Colonic mucosa (tissue), 4 donors: ENCODE measurements at regions not wholly inside any gene's neighbourhood (a gene's known extent, or its start where the extent isn't known, plus 50 kb on each side); places are given as distances from the start of the nearest gene placed in this dataset.

Source experiments
- DNase-seq: peaks from one replicate; pipeline ENCODE4 v3.0.0-alpha.2; 2020
- H3K27ac ChIP-seq: fragments of 200-600 bp; one replicate; pipeline ENCODE4 v1.8.0; 2021
- H3K27me3 ChIP-seq: fragments of 200-600 bp; one replicate; pipeline ENCODE4 v1.8.0; 2021
- H3K36me3 ChIP-seq: fragments of 200-600 bp; one replicate; pipeline ENCODE4 v1.8.0; 2021
- H3K4me1 ChIP-seq: fragments of 200-600 bp; one replicate; pipeline ENCODE4 v1.8.0; 2021; ENCODE audit warnings: mild to moderate bottlenecking
- H3K4me3 ChIP-seq: fragments of 200-600 bp; one replicate; pipeline ENCODE4 v1.8.0; 2021
- H3K9ac ChIP-seq, 2 donors: one replicate each; pipeline ENCODE4 v1.7.0; 2013; ENCODE audit warnings: control low read depth in 2 of 2, low read depth in 2 of 2, low read length in 2 of 2
- H3K9me3 ChIP-seq: fragments of 200-600 bp; one replicate; pipeline ENCODE4 v1.8.0; 2021
- CTCF ChIP-seq: fragments of 200-600 bp; IDR thresholded peaks from one replicate; pipeline ENCODE4 v1.8.0; 2022; ENCODE audit warnings: antibody characterized with exemption, mild to moderate bottlenecking
- intact Hi-C: fragments of 100-400 bp; cut with DNase I; formaldehyde crosslinking; loops from one replicate; pipeline ENCODE4 v1.14.1; 2022
- donor health status: healthy.
- donor health status: DM: no; HTN: no; CAD: no.
- donor health status: DM: no; HTN: no; CAD: no.

GRCh38 chr3:178274711-178275110 is 261.5 kb upstream of the KCNMB2 start:
- no peak for TF ChIP-seq CTCF

GRCh38 chr3:178275311-178275710 is 260.9 kb upstream of the KCNMB2 start:
- no peaks in the 10 kb centered on the region for H3K9me3 ChIP-seq
- no peak overlapping the region for H3K9ac ChIP-seq
- H3K4me1 ChIP-seq: no peaks in the 10 kb centered on the region
- DNase-seq: no peak
- no peak for TF ChIP-seq CTCF
- no peaks in the 10 kb centered on the region for H3K27me3 ChIP-seq
- intact Hi-C loops: no loop called here
- no peak overlapping the region for H3K4me3 ChIP-seq
- H3K27ac ChIP-seq: no peak overlapping the region
- no peaks in the 10 kb centered on the region for H3K36me3 ChIP-seq

More at GRCh38 chr3:178274711-178275110, 261.5 kb upstream of the KCNMB2 start:
- no peaks in the 10 kb centered on the region for H3K36me3 ChIP-seq
- no peak overlapping the region for H3K27ac ChIP-seq
- no peaks in the 10 kb centered on the region for H3K27me3 ChIP-seq
- no peaks in the 10 kb centered on the region for H3K9me3 ChIP-seq
- H3K4me3 ChIP-seq: no peak overlapping the region
- DNase-seq: no peak
- H3K4me1 ChIP-seq: no peaks in the 10 kb centered on the region
- intact Hi-C loops: no loop called here
- no peak overlapping the region for H3K9ac ChIP-seq

- Histone ChIP-seq H3K27ac (no peak overlapping the region), H3K27me3 (no peaks in the 10 kb centered on the region), H3K36me3 (no peaks in the 10 kb centered on the region), H3K4me1 (no peaks in the 10 kb centered on the region), H3K4me3 (no peak overlapping the region), H3K9ac (no peak overlapping the region), H3K9me3 (no peaks in the 10 kb centered on the region)
- intact Hi-C loops: no loop called here
- DNase-seq: no peak
- TF ChIP-seq CTCF: no peak
These were observed 260.4 kb upstream of the KCNMB2 start for GRCh38 chr3:178275793-178276192.

GRCh38 chr3:178277605-178278004 is 258.6 kb upstream of the KCNMB2 start:
- H3K4me1 ChIP-seq: no peaks in the 10 kb centered on the region
- no peak overlapping the region for H3K4me3 ChIP-seq
- no peak overlapping the region for H3K27ac ChIP-seq
- no peak overlapping the region for H3K9ac ChIP-seq
- intact Hi-C loops: no loop called here
- no peaks in the 10 kb centered on the region for H3K9me3 ChIP-seq
- no peak for TF ChIP-seq CTCF
- DNase-seq: no peak
- H3K36me3 ChIP-seq: no peaks in the 10 kb centered on the region
- no peaks in the 10 kb centered on the region for H3K27me3 ChIP-seq

GRCh38 chr3:178283561-178283960 is 252.7 kb upstream of the KCNMB2 start:
- no peaks in the 10 kb centered on the region for H3K36me3 ChIP-seq
- no peaks in the 10 kb centered on the region for H3K4me1 ChIP-seq
- no peak overlapping the region for H3K27ac ChIP-seq
- H3K27me3 ChIP-seq: no peaks in the 10 kb centered on the region
- H3K4me3 ChIP-seq: no peak overlapping the region
- no peak for DNase-seq
- no peak overlapping the region for H3K9ac ChIP-seq
- no peaks in the 10 kb centered on the region for H3K9me3 ChIP-seq
- intact Hi-C loops: no loop called here
- TF ChIP-seq CTCF: no peak

- no peak overlapping the region for H3K9ac ChIP-seq
- H3K4me1 ChIP-seq: no peaks in the 10 kb centered on the region
- no peak overlapping the region for H3K27ac ChIP-seq
- TF ChIP-seq CTCF: no peak
- H3K9me3 ChIP-seq: no peaks in the 10 kb centered on the region
- intact Hi-C loops: no loop called here
- no peak overlapping the region for H3K4me3 ChIP-seq
- no peaks in the 10 kb centered on the region for H3K36me3 ChIP-seq
- no peaks in the 10 kb centered on the region for H3K27me3 ChIP-seq
- DNase-seq: no peak
These were observed 252.1 kb upstream of the KCNMB2 start for GRCh38 chr3:178284181-178284580.
